Choroid plexus epithelial cell (primary cell): ENCODE measurements at regions not wholly inside any gene's neighbourhood (a gene's known extent, or its start where the extent isn't known, plus 50 kb on each side); places are given as distances from the start of the nearest gene placed in this dataset.

Experiments used
- DNase-seq: peaks from one replicate; pipeline ENCODE4 v3.0.0-alpha.2; 2010; ENCODE audit warnings: low read depth
- H3K4me3 ChIP-seq: 2 replicates; pipeline ENCODE4 v1.5.1; 2011; ENCODE audit warnings: low read depth, mild to moderate bottlenecking, control low read depth, low read length, moderate library complexity
- TF ChIP-seq, protein P1 (sequence below): conservative IDR thresholded peaks from 2 replicates; pipeline ENCODE4 v1.5.1; 2011; ENCODE audit warnings: low read depth, mild to moderate bottlenecking, control low read depth, inconsistent platforms, low read length, moderate library complexity

DNA sequence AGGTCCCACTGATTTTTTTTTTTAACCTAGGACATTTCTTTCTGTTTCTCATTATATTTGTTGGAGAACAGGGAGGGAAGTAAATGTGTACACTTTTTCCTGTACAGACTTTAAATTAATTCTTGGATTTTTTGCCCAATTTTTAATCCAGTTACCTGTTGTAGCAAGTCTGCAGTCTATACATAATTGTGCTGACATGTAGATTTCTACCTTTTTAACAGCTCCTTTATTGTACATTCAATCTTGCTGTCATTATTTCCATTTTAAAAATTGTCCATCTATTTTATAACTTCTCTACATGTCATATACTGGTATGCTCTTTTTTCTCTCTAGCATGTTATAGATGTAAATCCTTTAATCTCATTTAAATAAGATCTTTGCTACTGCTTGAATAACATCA lies 1838.7 kb upstream of the CDH9 start:
- no peak overlapping the region for H3K4me3 ChIP-seq
- TF ChIP-seq, protein P1, sequence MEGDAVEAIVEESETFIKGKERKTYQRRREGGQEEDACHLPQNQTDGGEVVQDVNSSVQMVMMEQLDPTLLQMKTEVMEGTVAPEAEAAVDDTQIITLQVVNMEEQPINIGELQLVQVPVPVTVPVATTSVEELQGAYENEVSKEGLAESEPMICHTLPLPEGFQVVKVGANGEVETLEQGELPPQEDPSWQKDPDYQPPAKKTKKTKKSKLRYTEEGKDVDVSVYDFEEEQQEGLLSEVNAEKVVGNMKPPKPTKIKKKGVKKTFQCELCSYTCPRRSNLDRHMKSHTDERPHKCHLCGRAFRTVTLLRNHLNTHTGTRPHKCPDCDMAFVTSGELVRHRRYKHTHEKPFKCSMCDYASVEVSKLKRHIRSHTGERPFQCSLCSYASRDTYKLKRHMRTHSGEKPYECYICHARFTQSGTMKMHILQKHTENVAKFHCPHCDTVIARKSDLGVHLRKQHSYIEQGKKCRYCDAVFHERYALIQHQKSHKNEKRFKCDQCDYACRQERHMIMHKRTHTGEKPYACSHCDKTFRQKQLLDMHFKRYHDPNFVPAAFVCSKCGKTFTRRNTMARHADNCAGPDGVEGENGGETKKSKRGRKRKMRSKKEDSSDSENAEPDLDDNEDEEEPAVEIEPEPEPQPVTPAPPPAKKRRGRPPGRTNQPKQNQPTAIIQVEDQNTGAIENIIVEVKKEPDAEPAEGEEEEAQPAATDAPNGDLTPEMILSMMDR, result no peak
- DNase-seq, result no peak

- TF ChIP-seq, protein P1, result no peak
- H3K4me3 ChIP-seq, result no peak overlapping the region
- DNase-seq, result no peak
Observed at GRCh38 chr5:28864006-28864405, 1825.6 kb upstream of the CDH9 start.

- no peak for DNase-seq
- TF ChIP-seq, protein P1, result no peak
- no peak overlapping the region for H3K4me3 ChIP-seq
Observed at GRCh38 chr5:28862860-28863196, 1824.4 kb upstream of the CDH9 start.

GRCh38 chr5:28862137-28862859 lies 1823.9 kb upstream of the CDH9 start:
- TF ChIP-seq, protein P1, result no peak
- DNase-seq, result no peak
- H3K4me3 ChIP-seq, result no peak overlapping the region

DNA sequence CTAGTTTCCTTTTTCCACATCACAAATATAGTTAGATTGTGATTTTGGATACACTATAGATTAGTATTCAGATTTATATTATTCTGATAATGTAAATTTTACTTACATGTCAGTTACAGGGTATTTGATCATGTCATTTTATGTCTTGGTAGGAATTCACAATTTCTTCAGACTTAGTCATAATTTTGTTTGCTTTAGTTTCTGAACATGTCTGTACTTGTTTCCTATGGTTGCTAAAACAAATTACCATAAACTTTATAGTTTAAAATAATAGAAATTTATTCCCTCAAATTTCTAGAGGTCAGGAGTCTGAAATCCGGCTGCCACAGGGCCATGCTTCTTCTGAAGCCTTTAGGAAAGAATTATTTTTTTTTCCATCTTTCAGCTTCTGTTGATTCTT lies 1817.2 kb upstream of the CDH9 start:
- no peak overlapping the region for H3K4me3 ChIP-seq
- TF ChIP-seq, protein P1, result no peak
- DNase-seq, result peak; percentile 0

- TF ChIP-seq, protein P1, result no peak
- H3K4me3 ChIP-seq, result no peak overlapping the region
- DNase-seq, result no peak
Observed at GRCh38 chr5:28850320-28850921, 1812.0 kb upstream of the CDH9 start.

- H3K4me3 ChIP-seq, result no peak overlapping the region
- DNase-seq, result no peak
- TF ChIP-seq, protein P1, result no peak
Observed at GRCh38 chr5:28831042-28831441, 1792.7 kb upstream of the CDH9 start.
